Osteoblast (primary cell): ENCODE measurements at regions not wholly inside any gene's neighbourhood (a gene's known extent, or its start where the extent isn't known, plus 50 kb on each side); places are given as distances from the start of the nearest gene placed in this dataset.
"Not testable (repeated sequence)": the region's sequence is repeated elsewhere in the genome, so short reads cannot be mapped to it uniquely, and the experiment has no call there.

ENCODE experiments used
- DNase-seq: peaks from one replicate; pipeline ENCODE4 v3.0.0; 2011; ENCODE audit warnings: low spot score, mixed read lengths; ENCODE audit not compliant: insufficient read length; ENCODE audit errors: missing footprints
- H2AFZ ChIP-seq: 2 replicates; pipeline ENCODE4 v1.6.0; 2011; ENCODE audit warnings: mild to moderate bottlenecking, low read length
- H3K27ac ChIP-seq: 2 replicates; pipeline ENCODE4 v1.5.1; 2011; ENCODE audit warnings: mild to moderate bottlenecking, low read depth, low read length, moderate library complexity
- H3K27me3 ChIP-seq: 2 replicates; pipeline ENCODE4 v1.6.0; 2012; ENCODE audit warnings: mild to moderate bottlenecking, control low read depth, inconsistent platforms, low read length, moderate library complexity; ENCODE audit not compliant: insufficient read depth
- H3K36me3 ChIP-seq: 2 replicates; pipeline ENCODE4 v1.5.1; 2011; ENCODE audit warnings: mild to moderate bottlenecking, low read length, control low read depth, moderate library complexity; ENCODE audit not compliant: insufficient read depth
- H3K4me1 ChIP-seq: 2 replicates; pipeline ENCODE4 v1.5.1; 2011; ENCODE audit warnings: mild to moderate bottlenecking, low read length, control low read depth, moderate library complexity; ENCODE audit not compliant: insufficient read depth
- H3K4me2 ChIP-seq: 2 replicates; pipeline ENCODE4 v1.6.0; 2011; ENCODE audit warnings: mild to moderate bottlenecking, low read length; ENCODE audit not compliant: insufficient read depth
- H3K4me3 ChIP-seq: fragments of 200-600 bp; sonication (generic); 3 replicates; pipeline ENCODE4 v1.5.1; 2012; ENCODE audit warnings: mild to moderate bottlenecking, low read length, inconsistent platforms; ENCODE audit not compliant: insufficient read depth
- H3K79me2 ChIP-seq: 2 replicates; pipeline ENCODE4 v1.6.0; 2012; ENCODE audit warnings: mild to moderate bottlenecking, low read length, control low read depth, inconsistent platforms; ENCODE audit not compliant: insufficient read depth
- H3K9me3 ChIP-seq: 2 replicates; pipeline ENCODE4 v1.5.1; 2011; ENCODE audit warnings: low read depth, low read length, control low read depth
- H4K20me1 ChIP-seq: 2 replicates; pipeline ENCODE4 v1.6.0; 2012; ENCODE audit warnings: mild to moderate bottlenecking, low read length, control low read depth; ENCODE audit not compliant: insufficient read depth
- TF ChIP-seq, protein P1 (sequence below): IDR thresholded peaks from 2 replicates; pipeline ENCODE4 v1.5.1; 2011; ENCODE audit warnings: mild to moderate bottlenecking, low read depth, low read length, moderate library complexity; ENCODE audit errors: extremely low read depth

DNA sequence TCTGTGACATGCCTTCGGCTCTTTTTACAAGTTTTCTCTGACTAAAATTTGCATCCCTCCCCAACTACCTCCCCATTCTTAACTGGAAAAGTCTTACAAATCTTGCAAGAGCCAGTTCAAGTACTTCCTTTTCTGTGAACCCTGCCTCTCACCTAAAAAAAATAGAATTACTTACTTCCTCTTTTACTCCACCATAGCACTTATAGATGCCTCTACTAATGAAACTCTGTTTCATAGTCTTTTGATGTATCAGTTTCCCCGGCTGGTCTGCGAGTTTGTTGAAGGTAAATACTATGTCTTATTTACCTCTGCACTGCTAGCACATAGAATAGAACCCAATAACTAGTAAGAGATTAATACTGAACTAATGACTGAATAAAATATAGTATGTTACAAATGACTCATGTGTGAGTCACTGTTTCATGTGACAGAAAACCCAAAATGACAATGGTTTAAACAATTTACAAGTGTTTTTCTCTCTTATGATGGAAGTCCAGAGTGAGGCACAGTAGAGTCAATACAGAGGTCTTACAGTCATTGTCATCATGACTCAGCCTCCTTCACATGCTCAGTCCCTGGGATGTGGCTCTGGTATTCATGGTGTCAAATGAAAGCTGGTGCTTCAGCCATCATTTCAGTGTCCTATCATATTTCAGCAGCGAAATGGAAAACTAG lies 393.5 kb downstream of the RSL24D1 start:
- Histone ChIP-seq H2AFZ (no peak overlapping the region), H3K4me3 (no peak overlapping the region), H3K27ac (no peak overlapping the region), H3K79me2 (no peaks in the 10 kb centered on the region), H3K4me2 (no peak overlapping the region), H4K20me1 (no peaks in the 10 kb centered on the region), H3K9me3 (no peaks in the 10 kb centered on the region), H3K4me1 (no peaks in the 10 kb centered on the region), H3K27me3 (no peaks in the 10 kb centered on the region), H3K36me3 (no peaks in the 10 kb centered on the region)
- TF ChIP-seq, protein P1, sequence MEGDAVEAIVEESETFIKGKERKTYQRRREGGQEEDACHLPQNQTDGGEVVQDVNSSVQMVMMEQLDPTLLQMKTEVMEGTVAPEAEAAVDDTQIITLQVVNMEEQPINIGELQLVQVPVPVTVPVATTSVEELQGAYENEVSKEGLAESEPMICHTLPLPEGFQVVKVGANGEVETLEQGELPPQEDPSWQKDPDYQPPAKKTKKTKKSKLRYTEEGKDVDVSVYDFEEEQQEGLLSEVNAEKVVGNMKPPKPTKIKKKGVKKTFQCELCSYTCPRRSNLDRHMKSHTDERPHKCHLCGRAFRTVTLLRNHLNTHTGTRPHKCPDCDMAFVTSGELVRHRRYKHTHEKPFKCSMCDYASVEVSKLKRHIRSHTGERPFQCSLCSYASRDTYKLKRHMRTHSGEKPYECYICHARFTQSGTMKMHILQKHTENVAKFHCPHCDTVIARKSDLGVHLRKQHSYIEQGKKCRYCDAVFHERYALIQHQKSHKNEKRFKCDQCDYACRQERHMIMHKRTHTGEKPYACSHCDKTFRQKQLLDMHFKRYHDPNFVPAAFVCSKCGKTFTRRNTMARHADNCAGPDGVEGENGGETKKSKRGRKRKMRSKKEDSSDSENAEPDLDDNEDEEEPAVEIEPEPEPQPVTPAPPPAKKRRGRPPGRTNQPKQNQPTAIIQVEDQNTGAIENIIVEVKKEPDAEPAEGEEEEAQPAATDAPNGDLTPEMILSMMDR, result no peak
- no peak for DNase-seq

DNA sequence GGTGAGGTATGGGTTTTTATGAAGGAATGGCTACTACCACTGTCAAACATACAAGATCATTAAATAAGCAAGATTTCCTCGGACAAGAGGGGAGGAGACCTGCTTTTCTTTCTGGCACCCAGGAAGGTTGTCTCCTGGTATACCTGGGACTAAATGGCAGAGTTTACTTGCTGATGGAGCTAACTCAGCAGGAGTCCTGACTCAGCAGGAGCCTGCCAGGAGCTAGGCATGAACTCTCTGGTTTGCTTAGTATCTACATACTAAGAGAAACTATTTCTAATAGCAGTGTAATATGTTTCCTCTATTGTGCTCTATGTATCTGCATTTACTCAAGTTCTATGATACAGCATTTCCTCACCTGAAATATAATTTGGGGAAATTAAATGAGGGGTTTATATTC lies 404.2 kb downstream of the RSL24D1 start:
- no peak overlapping the region for H3K4me3 ChIP-seq
- no peak overlapping the region for H3K4me2 ChIP-seq
- peaks cover 4% of the 10 kb centered on the region for H3K9me3 ChIP-seq

DNA sequence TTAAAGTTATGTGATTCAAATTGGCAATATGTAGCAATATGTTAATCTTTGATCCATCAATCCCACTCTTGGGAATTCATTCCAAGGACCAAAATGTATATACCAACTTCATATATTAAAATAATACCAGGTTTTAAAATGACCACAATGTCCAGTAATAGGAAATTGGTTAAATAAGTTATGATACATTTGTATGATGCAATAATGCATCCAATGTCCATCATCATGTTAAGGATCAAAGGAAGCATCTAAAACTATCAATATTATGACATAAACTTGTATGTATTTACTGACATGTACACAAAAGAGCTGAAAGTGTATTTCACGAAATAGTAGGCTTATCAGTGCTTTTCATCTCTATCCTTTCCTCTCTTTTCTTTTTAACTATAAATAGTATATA lies 406.0 kb downstream of the RSL24D1 start:
- no peaks in the 10 kb centered on the region for H3K36me3 ChIP-seq
- no peaks in the 10 kb centered on the region for H3K79me2 ChIP-seq
- H3K27ac ChIP-seq, result no peak overlapping the region
- peaks cover 4% of the 10 kb centered on the region for H3K9me3 ChIP-seq
- H4K20me1 ChIP-seq, result no peaks in the 10 kb centered on the region
- DNase-seq, result no peak
- no peak overlapping the region for H2AFZ ChIP-seq
- TF ChIP-seq, protein P1, result no peak
- no peaks in the 10 kb centered on the region for H3K27me3 ChIP-seq
- no peaks in the 10 kb centered on the region for H3K4me1 ChIP-seq
- H3K4me3 ChIP-seq, result no peak overlapping the region
- no peak overlapping the region for H3K4me2 ChIP-seq

More for the DNA sequence above, 404.2 kb downstream of the RSL24D1 start:
- Histone ChIP-seq H3K27ac (no peak overlapping the region), H3K36me3 (no peaks in the 10 kb centered on the region), H3K79me2 (no peaks in the 10 kb centered on the region), H3K4me1 (no peaks in the 10 kb centered on the region), H2AFZ (no peak overlapping the region), H3K27me3 (no peaks in the 10 kb centered on the region), H4K20me1 (no peaks in the 10 kb centered on the region)
- DNase-seq, result no peak
- TF ChIP-seq, protein P1, result no peak

DNA sequence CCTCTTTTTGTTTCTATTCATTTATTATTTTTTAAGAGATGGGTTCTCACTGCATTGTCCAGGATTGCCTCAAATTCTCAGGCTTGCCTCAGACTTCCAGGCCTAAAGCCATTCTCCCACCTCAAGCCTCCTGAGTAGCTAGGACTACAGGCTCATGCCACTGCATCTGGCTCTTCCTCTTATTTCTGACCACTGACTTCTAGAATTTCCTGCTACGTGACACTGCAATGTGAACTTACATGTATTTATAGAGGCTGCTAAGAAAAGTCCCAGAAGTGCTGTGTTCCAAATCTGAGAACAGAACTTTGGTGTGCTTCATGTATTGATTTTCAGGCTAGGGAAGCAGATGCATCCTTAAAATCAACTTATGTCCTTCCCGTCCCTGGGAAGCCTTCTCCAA lies 407.4 kb downstream of the RSL24D1 start:
- Histone ChIP-seq H3K4me1 (no peaks in the 10 kb centered on the region), H3K27me3 (no peaks in the 10 kb centered on the region), H3K4me3 (no peak overlapping the region), H2AFZ (no peak overlapping the region), H3K4me2 (no peak overlapping the region), H3K36me3 (no peaks in the 10 kb centered on the region), H3K9me3 (no peaks in the 10 kb centered on the region), H3K79me2 (no peaks in the 10 kb centered on the region), H4K20me1 (no peaks in the 10 kb centered on the region), H3K27ac (no peak overlapping the region)
- TF ChIP-seq, protein P1, result no peak
- DNase-seq, result no peak

DNA sequence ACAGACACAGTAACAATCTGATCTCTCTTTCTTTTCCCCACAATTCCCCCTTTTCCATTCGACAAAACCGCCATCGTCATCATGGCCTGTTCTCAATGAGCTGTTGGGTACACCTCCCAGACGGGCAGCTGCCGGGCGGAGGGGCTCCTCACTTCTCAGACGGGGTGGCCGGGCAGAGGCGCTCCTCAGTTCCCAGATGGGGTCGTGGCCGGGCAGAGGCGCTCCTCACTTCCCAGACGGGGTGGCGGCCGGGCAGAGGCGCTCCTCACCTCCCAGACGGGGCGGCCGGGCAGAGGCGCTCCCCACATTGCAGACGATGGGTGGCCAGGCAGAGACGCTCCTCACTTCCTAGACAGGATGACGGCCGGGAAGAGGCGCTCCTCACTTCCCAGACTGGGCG lies 415.5 kb downstream of the RSL24D1 start:
- H3K27ac ChIP-seq, DNase-seq, H3K36me3 ChIP-seq, H3K4me3 ChIP-seq, H2AFZ ChIP-seq, H3K4me2 ChIP-seq, H4K20me1 ChIP-seq, H3K79me2 ChIP-seq, H3K9me3 ChIP-seq, H3K4me1 ChIP-seq, H3K27me3 ChIP-seq: not testable (repeated sequence)
